Lower leg skin (tissue), 3 donors: ENCODE measurements at regions not wholly inside any gene's neighbourhood (a gene's known extent, or its start where the extent isn't known, plus 50 kb on each side); places are given as distances from the start of the nearest gene placed in this dataset.

ENCODE experiments used
- CTCF ChIP-seq, 3 donors: fragments of 450-650 bp; IDR thresholded peaks; one replicate each; pipeline ENCODE4 v1.5.1; 2016; ENCODE audit warnings: antibody characterized with exemption in 3 of 3, mild to moderate bottlenecking in 3 of 3, moderate library complexity in 2 of 3
- POLR2A ChIP-seq, 2 donors: fragments of 450-650 bp; IDR thresholded peaks; one replicate each; pipeline ENCODE4 v1.6.1; 2016 to 2017; ENCODE audit warnings: antibody characterized with exemption in 2 of 2, mild to moderate bottlenecking in 1 of 2, moderate library complexity in 1 of 2

GRCh38 chr3:31191354-31191753, 296.9 kb upstream of the GADL1 start:
- no peak for TF ChIP-seq CTCF (IDR thresholded peaks at IDR 0.05)
- TF ChIP-seq POLR2A (IDR thresholded peaks at IDR 0.05): no peak
